ENCODE measurements at regions not wholly inside any gene's neighbourhood (a gene's known extent, or its start where the extent isn't known, plus 50 kb on each side); places are given as distances from the start of the nearest gene placed in this dataset.
A peak's percentile ranks its signal among the peaks of the same experiment; 100 is the strongest.
"Not testable (repeated sequence)": the region's sequence is repeated elsewhere in the genome, so short reads cannot be mapped to it uniquely, and the experiment has no call there.

DNA sequence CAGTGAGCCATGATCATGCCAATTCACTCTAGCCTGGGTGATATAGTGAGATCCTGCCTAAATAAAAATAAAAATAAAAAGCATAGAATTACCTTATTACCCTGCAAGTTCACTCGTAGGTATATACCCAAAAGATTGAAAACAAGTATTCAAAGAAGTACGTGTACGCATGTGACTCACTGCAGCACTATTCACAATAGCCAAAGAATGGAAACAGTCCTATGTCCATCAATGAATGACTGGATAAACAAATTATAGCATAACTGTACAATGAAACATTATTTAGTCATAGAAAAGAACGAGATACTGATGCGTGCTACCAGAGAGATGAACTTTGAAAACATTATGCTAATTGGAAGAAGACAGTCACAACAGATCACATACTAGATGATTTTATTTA lies 204.6 kb upstream of the DIAPH2 start:
- H3K4me1 ChIP-seq, result no peaks in the 10 kb centered on the region
- TF ChIP-seq, protein P1, sequence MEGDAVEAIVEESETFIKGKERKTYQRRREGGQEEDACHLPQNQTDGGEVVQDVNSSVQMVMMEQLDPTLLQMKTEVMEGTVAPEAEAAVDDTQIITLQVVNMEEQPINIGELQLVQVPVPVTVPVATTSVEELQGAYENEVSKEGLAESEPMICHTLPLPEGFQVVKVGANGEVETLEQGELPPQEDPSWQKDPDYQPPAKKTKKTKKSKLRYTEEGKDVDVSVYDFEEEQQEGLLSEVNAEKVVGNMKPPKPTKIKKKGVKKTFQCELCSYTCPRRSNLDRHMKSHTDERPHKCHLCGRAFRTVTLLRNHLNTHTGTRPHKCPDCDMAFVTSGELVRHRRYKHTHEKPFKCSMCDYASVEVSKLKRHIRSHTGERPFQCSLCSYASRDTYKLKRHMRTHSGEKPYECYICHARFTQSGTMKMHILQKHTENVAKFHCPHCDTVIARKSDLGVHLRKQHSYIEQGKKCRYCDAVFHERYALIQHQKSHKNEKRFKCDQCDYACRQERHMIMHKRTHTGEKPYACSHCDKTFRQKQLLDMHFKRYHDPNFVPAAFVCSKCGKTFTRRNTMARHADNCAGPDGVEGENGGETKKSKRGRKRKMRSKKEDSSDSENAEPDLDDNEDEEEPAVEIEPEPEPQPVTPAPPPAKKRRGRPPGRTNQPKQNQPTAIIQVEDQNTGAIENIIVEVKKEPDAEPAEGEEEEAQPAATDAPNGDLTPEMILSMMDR (IDR thresholded peaks at IDR 0.05), result no peak
- TF ChIP-seq EP300 (IDR thresholded peaks at IDR 0.05) (no peak), POLR2AphosphoS5 (IDR thresholded peaks at IDR 0.05) (no peak), POLR2A (IDR thresholded peaks at IDR 0.05) (no peak)
- H3K27ac ChIP-seq, result no peak overlapping the region
- 44 to 53% methylated on average over 5 of the region's 5 CpGs for WGBS, 2 donors
- no peaks in the 10 kb centered on the region for H3K36me3 ChIP-seq
- no peaks in the 10 kb centered on the region for H3K9me3 ChIP-seq
- ATAC-seq (ENCODE audit: low FRiP score in 2 of 2) (no peak), DNase-seq (no peak)
- H3K4me3 ChIP-seq, result no peak overlapping the region
- H3K27me3 ChIP-seq, result no peaks in the 10 kb centered on the region

DNA sequence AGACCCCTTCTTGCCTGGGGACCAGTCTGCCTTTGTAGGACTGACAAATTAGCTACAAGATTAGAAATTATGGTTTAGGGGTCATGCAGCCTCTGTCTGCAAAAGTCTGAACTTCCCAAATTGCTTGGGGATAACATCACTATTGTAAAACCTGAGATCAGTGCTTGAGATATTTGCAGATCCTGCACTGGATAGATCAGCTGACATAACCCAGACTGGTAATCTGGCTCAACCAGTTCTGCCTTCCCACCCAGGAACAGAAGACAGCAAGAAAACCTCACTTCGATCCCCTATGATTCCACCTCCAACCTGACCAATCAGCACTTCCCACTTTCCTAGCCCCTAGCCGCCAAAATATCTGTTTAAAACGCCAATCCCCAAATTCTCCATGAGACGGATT lies 202.8 kb upstream of the DIAPH2 start:
- ATAC-seq (ENCODE audit: low FRiP score in 2 of 2) (no peak), DNase-seq (no peak)
- 77 to 93% methylated on average over 4 of the region's 4 CpGs for WGBS, 2 donors
- no peaks in the 10 kb centered on the region for H3K9me3 ChIP-seq
- no peaks in the 10 kb centered on the region for H3K36me3 ChIP-seq
- H3K4me1 ChIP-seq, result no peaks in the 10 kb centered on the region
- H3K27ac ChIP-seq, result no peak overlapping the region
- no peak overlapping the region for H3K4me3 ChIP-seq
- TF ChIP-seq EP300 (IDR thresholded peaks at IDR 0.05) (no peak), POLR2A (IDR thresholded peaks at IDR 0.05) (no peak), POLR2AphosphoS5 (IDR thresholded peaks at IDR 0.05) (no peak)
- TF ChIP-seq, protein P1 (IDR thresholded peaks at IDR 0.05), result no peak
- H3K27me3 ChIP-seq, result no peaks in the 10 kb centered on the region

DNA sequence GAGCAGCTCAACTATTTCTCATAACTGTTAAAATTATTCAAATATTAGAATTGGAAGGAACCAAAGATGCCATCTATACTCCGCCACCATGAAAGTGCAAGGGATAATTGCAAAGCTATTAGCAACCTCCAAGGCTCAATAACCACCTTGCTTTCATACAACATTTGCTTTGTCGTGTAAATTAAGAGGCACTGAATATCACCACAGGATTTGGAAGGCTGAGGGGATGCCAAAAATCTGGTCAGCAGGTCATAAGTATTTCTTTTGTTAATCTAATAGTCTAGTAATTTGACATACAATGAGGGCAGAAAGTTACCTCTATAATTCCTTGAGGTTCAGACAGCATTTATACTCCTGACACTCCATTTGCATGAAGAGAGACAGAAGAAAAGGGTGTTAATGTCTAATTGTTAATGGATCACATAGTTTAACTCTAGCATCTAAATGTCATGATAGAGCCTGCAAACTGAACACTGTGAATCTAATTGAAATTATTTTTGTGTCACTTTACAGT lies 200.9 kb upstream of the DIAPH2 start:
- H3K27me3 ChIP-seq, result no peaks in the 10 kb centered on the region
- no peak overlapping the region for H3K27ac ChIP-seq
- no peaks in the 10 kb centered on the region for H3K9me3 ChIP-seq
- H3K4me3 ChIP-seq, result no peak overlapping the region
- TF ChIP-seq, protein P1 (IDR thresholded peaks at IDR 0.05), result no peak
- TF ChIP-seq EP300 (IDR thresholded peaks at IDR 0.05) (no peak), POLR2AphosphoS5 (IDR thresholded peaks at IDR 0.05) (no peak), POLR2A (IDR thresholded peaks at IDR 0.05) (no peak)
- no peak for ATAC-seq (ENCODE audit: low FRiP score in 2 of 2)
- no peak for DNase-seq
- no peaks in the 10 kb centered on the region for H3K36me3 ChIP-seq
- 84 to 96% methylated on average over 2 of the region's 2 CpGs for WGBS, 2 donors
- H3K4me1 ChIP-seq, result no peaks in the 10 kb centered on the region

DNA sequence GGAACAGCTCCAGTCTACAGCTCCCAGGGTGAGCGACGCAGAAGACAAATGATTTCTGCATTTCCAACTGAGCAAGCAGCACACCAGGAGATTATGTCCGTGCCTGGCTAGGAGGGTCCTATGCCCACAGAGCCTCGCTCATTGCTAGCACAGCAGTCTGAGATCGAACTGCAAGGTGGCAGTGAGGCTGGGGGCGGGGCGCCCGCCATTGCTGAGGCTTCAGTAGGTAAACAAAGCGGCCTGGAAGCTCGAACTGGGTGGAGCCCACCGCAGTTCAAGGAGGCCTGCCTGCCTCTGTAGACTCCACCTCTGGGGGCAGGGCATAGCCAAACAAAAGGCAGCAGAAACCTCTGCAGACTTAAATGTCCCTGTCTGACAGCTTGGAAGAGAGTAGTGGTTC lies 198.0 kb upstream of the DIAPH2 start:
- ATAC-seq (ENCODE audit: low FRiP score in 2 of 2); H3K4me3 ChIP-seq; H3K4me1 ChIP-seq; H3K27ac ChIP-seq; H3K9me3 ChIP-seq; H3K36me3 ChIP-seq; H3K27me3 ChIP-seq: not testable (repeated sequence)
- peak in 1 of 2 donors; percentile 31 for DNase-seq
- WGBS, 2 donors, result 91% methylated on average over 9 of the region's 11 CpGs; no CpG with 5 or more reads in 1 of the 2 donors

DNA sequence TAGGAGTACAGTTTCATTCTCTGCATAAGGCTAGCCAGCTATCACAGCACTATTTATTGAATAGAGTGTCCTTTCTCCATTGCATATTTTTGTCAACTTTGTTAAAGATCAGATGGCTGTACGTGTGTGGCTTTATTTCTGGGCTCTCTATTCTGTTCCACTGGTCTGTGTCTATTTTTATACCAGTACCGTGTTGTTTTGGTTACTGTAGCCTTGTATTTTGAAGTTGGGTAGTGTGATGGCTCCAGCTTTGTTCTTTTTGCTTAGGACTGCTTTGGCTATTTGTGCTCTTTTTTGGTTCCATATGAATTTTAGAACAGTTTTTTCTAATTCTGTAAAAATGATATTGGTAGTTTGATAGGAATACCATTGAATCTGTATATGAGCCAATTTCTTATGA lies 182.1 kb upstream of the DIAPH2 start:
- H3K27ac ChIP-seq, result no peak overlapping the region
- ATAC-seq (ENCODE audit: low FRiP score in 2 of 2) (no peak), DNase-seq (no peak)
- TF ChIP-seq EP300 (IDR thresholded peaks at IDR 0.05) (no peak), POLR2A (IDR thresholded peaks at IDR 0.05) (no peak), POLR2AphosphoS5 (IDR thresholded peaks at IDR 0.05) (no peak)
- TF ChIP-seq, protein P1 (IDR thresholded peaks at IDR 0.05), result no peak
- H3K4me1 ChIP-seq, result no peaks in the 10 kb centered on the region
- H3K27me3 ChIP-seq, result no peaks in the 10 kb centered on the region
- no peak overlapping the region for H3K4me3 ChIP-seq
- no peaks in the 10 kb centered on the region for H3K9me3 ChIP-seq
- 33 to 72% methylated on average over 2 of the region's 2 CpGs for WGBS, 2 donors
- no peaks in the 10 kb centered on the region for H3K36me3 ChIP-seq

DNA sequence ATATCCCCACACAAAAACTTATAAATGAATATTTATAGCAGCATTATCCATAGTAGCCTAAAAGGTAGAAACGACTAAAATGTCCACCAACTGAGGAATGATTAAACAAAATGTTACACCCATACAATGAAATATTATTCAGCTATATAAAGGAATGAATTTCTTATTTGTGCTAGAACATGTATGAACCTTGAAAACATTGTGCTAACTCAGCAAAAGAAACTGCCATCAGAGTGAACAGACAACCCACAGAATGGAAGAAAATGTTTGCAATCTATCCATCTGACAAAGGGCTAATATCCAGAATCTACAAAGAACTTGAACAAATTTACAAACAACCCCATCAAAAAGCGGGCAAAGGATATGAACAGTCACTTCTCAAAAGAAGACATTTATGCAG lies 155.3 kb upstream of the DIAPH2 start:
- 78 to 98% methylated on average over 2 of the region's 2 CpGs for WGBS, 2 donors

More for the DNA sequence above, 155.3 kb upstream of the DIAPH2 start:
- not testable (repeated sequence) for H3K4me3 ChIP-seq; ATAC-seq (ENCODE audit: low FRiP score in 2 of 2); H3K27me3 ChIP-seq; H3K9me3 ChIP-seq; H3K4me1 ChIP-seq; DNase-seq; H3K27ac ChIP-seq; H3K36me3 ChIP-seq
